ENCODE measurements at regions not wholly inside any gene's neighbourhood (a gene's known extent, or its start where the extent isn't known, plus 50 kb on each side); places are given as distances from the start of the nearest gene placed in this dataset.
A peak's percentile ranks its signal among the peaks of the same experiment; 100 is the strongest.
"Not testable (repeated sequence)": the region's sequence is repeated elsewhere in the genome, so short reads cannot be mapped to it uniquely, and the experiment has no call there.

- DNase-seq = no peak
Measured at GRCh38 chr2:234405462-234405861, 91.4 kb downstream of the ARL4C start.

GRCh38 chr2:234404957-234405356 lies 91.9 kb downstream of the ARL4C start:
- no peak for DNase-seq

- no peak for DNase-seq
Measured at GRCh38 chr2:234403751-234404150, 93.1 kb downstream of the ARL4C start.

GRCh38 chr2:234403074-234403473 lies 93.8 kb downstream of the ARL4C start:
- no peak for DNase-seq

GRCh38 chr2:234401426-234401825 lies 95.5 kb downstream of the ARL4C start:
- DNase-seq = no peak

- no peak for DNase-seq
Measured at GRCh38 chr2:234399451-234400246, 97.2 kb downstream of the ARL4C start.

- DNase-seq = no peak
Measured at GRCh38 chr2:234398531-234398930, 98.3 kb downstream of the ARL4C start.

- DNase-seq = peak; percentile 84
Measured at GRCh38 chr2:234395891-234396420, 100.9 kb downstream of the ARL4C start.

GRCh38 chr2:234394450-234394849 lies 102.4 kb downstream of the ARL4C start:
- no peak for DNase-seq

- DNase-seq = no peak
Measured at GRCh38 chr2:234393354-234393753, 103.5 kb downstream of the ARL4C start.

- DNase-seq = no peak
Measured at GRCh38 chr2:234392041-234392615, 104.8 kb downstream of the ARL4C start.

GRCh38 chr2:234391625-234392024 lies 105.3 kb downstream of the ARL4C start:
- DNase-seq = no peak

GRCh38 chr2:234389661-234390060 lies 107.2 kb downstream of the ARL4C start:
- not testable (repeated sequence) for DNase-seq

GRCh38 chr2:234388591-234388990 lies 108.3 kb downstream of the ARL4C start:
- no peak for DNase-seq

GRCh38 chr2:234386971-234387370 lies 109.9 kb downstream of the ARL4C start:
- no peak for DNase-seq

GRCh38 chr2:234382131-234382530 lies 114.8 kb downstream of the ARL4C start:
- DNase-seq = no peak

GRCh38 chr2:234378958-234379357 lies 117.9 kb downstream of the ARL4C start:
- not testable (repeated sequence) for DNase-seq

GRCh38 chr2:234378440-234378839 lies 118.4 kb downstream of the ARL4C start:
- DNase-seq = no peak

- no peak for DNase-seq
Measured at GRCh38 chr2:234377761-234378391, 119.0 kb downstream of the ARL4C start.

- no peak for DNase-seq
Measured at GRCh38 chr2:234376229-234376628, 120.7 kb downstream of the ARL4C start.

GRCh38 chr2:234375176-234375880 lies 121.6 kb downstream of the ARL4C start:
- no peak for DNase-seq

- DNase-seq = no peak
Measured at GRCh38 chr2:234374736-234375135, 122.1 kb downstream of the ARL4C start.

- no peak for DNase-seq
Measured at GRCh38 chr2:234374150-234374508, 122.8 kb downstream of the ARL4C start.
